Breast epithelium (tissue), 4 donors: ENCODE measurements at regions not wholly inside any gene's neighbourhood (a gene's known extent, or its start where the extent isn't known, plus 50 kb on each side); places are given as distances from the start of the nearest gene placed in this dataset.

Experiments used
- DNase-seq, 2 donors: peaks; one replicate each; pipeline ENCODE4 v3.0.0-alpha.2; 2019; ENCODE audit warnings: low spot score in 2 of 2
- H3K27ac ChIP-seq, 2 donors: fragments of 200-600 bp; sonication (generic) in 1 of 2; one replicate each; pipeline ENCODE4 v1.5.1; 2016 to 2019; ENCODE audit warnings: mild to moderate bottlenecking in 1 of 2
- H3K27me3 ChIP-seq, 2 donors: fragments of 200-600 bp; sonication (generic) in 1 of 2; one replicate each; pipeline versions ENCODE4 v1.5.1 to v1.6.0; 2017 to 2019; ENCODE audit warnings: control low read depth in 1 of 2, mild to moderate bottlenecking in 1 of 2
- H3K36me3 ChIP-seq: fragments of 200-600 bp; one replicate; pipeline ENCODE4 v1.5.1; 2019
- H3K4me1 ChIP-seq, 2 donors: fragments of 200-600 bp; sonication (generic); one replicate each; pipeline ENCODE4 v1.5.1; 2016 to 2019; ENCODE audit warnings: control low read depth in 1 of 2
- H3K4me3 ChIP-seq, 3 donors: fragments of 200-600 bp; sonication (generic); 1 replicate in 2 of 3; 2 replicates in 1 of 3; pipeline ENCODE4 v1.5.1; 2016 to 2019; ENCODE audit warnings: mild to moderate bottlenecking in 3 of 3, moderate library complexity in 2 of 3
- H3K9me3 ChIP-seq, 2 donors: fragments of 200-600 bp; sonication (generic) in 1 of 2; one replicate each; pipeline ENCODE4 v1.5.1; 2016 to 2019; ENCODE audit warnings: control low read depth in 1 of 2
- POLR2A ChIP-seq: fragments of 450-650 bp; IDR thresholded peaks from one replicate; pipeline ENCODE4 v1.6.1; 2016; ENCODE audit warnings: antibody characterized with exemption, mild to moderate bottlenecking, moderate library complexity
- POLR2AphosphoS5 ChIP-seq, 3 donors: sonication (generic); formaldehyde crosslinking; IDR thresholded peaks; one replicate each; pipeline ENCODE4 v1.6.1; 2017; ENCODE audit warnings: antibody characterized with exemption in 3 of 3
- intact Hi-C: fragments of 100-400 bp; cut with DNase I; formaldehyde crosslinking; loops from one replicate; pipeline ENCODE4 v1.15.1; 2023; ENCODE audit warnings: low total_unique reads
- TF ChIP-seq, protein P1 (sequence below), 3 donors: fragments of 450-650 bp; IDR thresholded peaks; one replicate each; pipeline ENCODE4 v1.5.1; 2016 to 2017; ENCODE audit warnings: antibody characterized with exemption in 3 of 3, mild to moderate bottlenecking in 3 of 3, moderate library complexity in 3 of 3

DNA sequence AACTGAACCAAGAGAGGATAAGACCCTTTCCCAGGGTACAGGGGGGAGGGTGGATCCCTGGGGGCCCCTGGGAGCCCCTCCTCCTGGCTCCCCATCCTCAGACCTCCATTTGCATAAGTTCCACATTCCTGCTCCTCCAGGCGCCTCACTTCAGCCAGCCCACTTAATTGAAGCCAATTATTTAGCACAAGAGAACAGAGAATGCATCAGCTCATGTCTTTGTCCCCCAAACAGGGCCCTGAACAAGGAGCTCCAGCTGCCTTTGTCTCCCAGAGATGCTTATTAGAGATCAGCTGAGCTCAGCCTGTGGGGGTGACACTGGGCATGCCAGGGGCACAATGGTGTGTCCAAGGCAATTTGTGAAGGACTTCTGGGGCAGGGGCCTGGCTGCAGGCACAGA, 89.9 kb upstream of the PRDM11 start:
- Histone ChIP-seq H3K27me3 (no peaks in the 10 kb centered on the region), H3K4me1 (no peaks in the 10 kb centered on the region)
- intact Hi-C loops: no loop called here

DNA sequence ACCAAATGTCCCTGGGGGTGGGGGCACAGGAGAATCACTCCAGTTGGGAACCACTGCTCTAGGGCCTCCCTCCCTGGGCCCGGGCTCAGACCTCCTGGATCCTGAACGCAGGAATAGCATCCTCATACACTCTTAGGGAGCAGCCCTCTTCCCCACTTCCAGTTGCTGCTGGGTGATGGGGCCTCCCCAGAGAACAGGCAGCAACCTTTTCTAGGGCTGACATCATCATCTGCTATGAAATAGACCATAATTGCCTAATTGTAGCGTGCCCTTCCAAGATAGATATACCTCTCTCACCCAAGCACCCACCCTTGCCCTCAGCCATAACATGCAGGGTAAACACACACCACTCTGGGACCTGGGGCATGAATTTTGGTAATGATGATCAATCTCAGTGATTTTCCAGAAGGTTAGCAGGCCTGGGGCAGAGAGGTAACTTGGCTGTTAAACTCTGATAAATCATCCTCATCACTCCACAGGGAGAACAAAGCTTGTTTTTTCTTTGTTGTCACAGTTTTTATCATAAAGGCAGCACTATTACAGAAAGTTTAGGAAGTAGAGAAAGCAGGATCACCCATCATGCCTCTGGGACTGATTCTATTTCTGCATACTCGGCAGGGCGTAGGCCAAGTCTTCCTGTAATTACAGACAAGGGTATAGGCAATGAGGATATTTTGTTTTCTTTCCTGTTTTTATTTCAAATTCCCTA, 88.3 kb upstream of the PRDM11 start:
- no peak overlapping the region for H3K27ac ChIP-seq
- intact Hi-C loops: no loop called here
- no peak for DNase-seq
- H3K9me3 ChIP-seq: no peaks in the 10 kb centered on the region
- no peak overlapping the region for H3K4me3 ChIP-seq
- TF ChIP-seq, protein P1, sequence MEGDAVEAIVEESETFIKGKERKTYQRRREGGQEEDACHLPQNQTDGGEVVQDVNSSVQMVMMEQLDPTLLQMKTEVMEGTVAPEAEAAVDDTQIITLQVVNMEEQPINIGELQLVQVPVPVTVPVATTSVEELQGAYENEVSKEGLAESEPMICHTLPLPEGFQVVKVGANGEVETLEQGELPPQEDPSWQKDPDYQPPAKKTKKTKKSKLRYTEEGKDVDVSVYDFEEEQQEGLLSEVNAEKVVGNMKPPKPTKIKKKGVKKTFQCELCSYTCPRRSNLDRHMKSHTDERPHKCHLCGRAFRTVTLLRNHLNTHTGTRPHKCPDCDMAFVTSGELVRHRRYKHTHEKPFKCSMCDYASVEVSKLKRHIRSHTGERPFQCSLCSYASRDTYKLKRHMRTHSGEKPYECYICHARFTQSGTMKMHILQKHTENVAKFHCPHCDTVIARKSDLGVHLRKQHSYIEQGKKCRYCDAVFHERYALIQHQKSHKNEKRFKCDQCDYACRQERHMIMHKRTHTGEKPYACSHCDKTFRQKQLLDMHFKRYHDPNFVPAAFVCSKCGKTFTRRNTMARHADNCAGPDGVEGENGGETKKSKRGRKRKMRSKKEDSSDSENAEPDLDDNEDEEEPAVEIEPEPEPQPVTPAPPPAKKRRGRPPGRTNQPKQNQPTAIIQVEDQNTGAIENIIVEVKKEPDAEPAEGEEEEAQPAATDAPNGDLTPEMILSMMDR (IDR thresholded peaks at IDR 0.05): no peak
- TF ChIP-seq POLR2AphosphoS5 (IDR thresholded peaks at IDR 0.05): no peak
- TF ChIP-seq POLR2A: no peak
- H3K27me3 ChIP-seq: no peaks in the 10 kb centered on the region
- H3K4me1 ChIP-seq: no peaks in the 10 kb centered on the region
- H3K36me3 ChIP-seq: no peaks in the 10 kb centered on the region

More for the DNA sequence above, 89.9 kb upstream of the PRDM11 start:
- Histone ChIP-seq H3K27ac (no peak overlapping the region), H3K9me3 (no peaks in the 10 kb centered on the region), H3K4me3 (no peak overlapping the region), H3K36me3 (no peaks in the 10 kb centered on the region)
- TF ChIP-seq POLR2A (no peak), POLR2AphosphoS5 (IDR thresholded peaks at IDR 0.05) (no peak)
- TF ChIP-seq, protein P1 (IDR thresholded peaks at IDR 0.05): no peak
- no peak for DNase-seq

DNA sequence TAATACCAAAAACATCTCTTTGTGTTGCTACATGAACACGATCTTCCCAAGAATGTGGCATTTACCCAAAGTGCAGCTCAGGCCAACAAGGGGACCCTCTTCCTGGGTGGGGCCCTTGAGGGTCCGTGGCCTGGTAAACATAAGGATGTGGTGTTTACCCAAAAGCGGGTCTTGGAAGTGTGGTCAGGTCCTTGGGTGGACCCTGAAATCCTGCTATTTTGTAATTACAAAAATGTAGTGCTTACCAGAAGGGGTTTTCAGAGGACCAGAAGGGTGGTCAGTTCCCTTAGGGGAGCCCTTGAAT, 87.8 kb upstream of the PRDM11 start:
- H3K27me3 ChIP-seq: no peaks in the 10 kb centered on the region
- H3K4me1 ChIP-seq: no peaks in the 10 kb centered on the region
- no peak overlapping the region for H3K4me3 ChIP-seq
- no peak for DNase-seq
- intact Hi-C loops: no loop called here
- H3K27ac ChIP-seq: no peak overlapping the region
- no peaks in the 10 kb centered on the region for H3K36me3 ChIP-seq
- TF ChIP-seq POLR2A: no peak
- TF ChIP-seq, protein P1 (IDR thresholded peaks at IDR 0.05): no peak
- no peak for TF ChIP-seq POLR2AphosphoS5 (IDR thresholded peaks at IDR 0.05)
- H3K9me3 ChIP-seq: peaks cover 0 to 4% of the 10 kb centered on the region in 2 donors

DNA sequence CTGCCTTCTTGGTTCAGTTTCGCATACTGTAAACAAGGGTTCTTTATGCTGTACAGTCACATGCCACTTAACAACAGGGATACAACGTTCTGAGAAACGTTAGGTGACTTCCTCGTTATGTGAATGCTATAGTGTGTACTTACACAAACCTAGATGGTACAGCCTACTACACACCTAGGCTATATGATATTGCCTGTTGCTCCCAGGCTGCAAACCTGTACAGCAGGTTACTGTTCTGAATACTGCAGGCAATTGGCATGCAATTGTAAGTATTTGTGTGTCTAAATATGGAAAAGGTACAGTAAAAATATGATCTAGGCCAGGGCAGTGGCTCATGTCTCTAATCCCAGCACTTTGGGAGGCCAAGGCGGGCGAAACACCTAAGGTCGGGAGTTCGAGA, 85.7 kb upstream of the PRDM11 start:
- no peaks in the 10 kb centered on the region for H3K4me1 ChIP-seq
- intact Hi-C loops: no loop called here

DNA sequence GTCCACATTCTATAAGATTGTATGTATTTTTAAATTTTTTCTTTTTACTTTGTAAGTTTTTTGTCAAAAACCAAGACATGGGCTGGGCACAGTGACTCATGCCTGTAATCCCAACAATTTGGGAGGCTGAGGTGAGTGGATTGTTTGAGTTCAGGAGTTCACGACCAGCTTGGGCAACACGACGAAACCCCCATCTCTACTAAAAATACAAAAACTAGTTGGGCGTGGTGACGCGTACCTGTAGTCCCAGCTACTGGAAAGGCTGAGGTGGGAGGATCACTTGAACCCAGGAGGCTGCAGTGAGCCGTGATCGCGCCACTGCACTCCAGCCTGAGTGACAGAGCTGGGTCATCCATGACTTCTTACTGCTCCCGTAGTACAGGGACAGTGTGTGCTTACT, 84.8 kb upstream of the PRDM11 start:
- Histone ChIP-seq H3K27ac (no peak overlapping the region), H3K36me3 (no peaks in the 10 kb centered on the region), H3K27me3 (no peaks in the 10 kb centered on the region), H3K4me1 (no peaks in the 10 kb centered on the region), H3K9me3 (peaks cover 0 to 6% of the 10 kb centered on the region in 2 donors), H3K4me3 (no peak overlapping the region)
- intact Hi-C loops: no loop called here
- TF ChIP-seq, protein P1 (IDR thresholded peaks at IDR 0.05): no peak
- TF ChIP-seq POLR2A (no peak), POLR2AphosphoS5 (IDR thresholded peaks at IDR 0.05) (no peak)
- DNase-seq: no peak

More for the DNA sequence above, 85.7 kb upstream of the PRDM11 start:
- TF ChIP-seq, protein P1 (IDR thresholded peaks at IDR 0.05): no peak
- TF ChIP-seq POLR2A (no peak), POLR2AphosphoS5 (IDR thresholded peaks at IDR 0.05) (no peak)
- Histone ChIP-seq H3K27ac (no peak overlapping the region), H3K9me3 (peaks cover 0 to 6% of the 10 kb centered on the region in 2 donors), H3K4me3 (no peak overlapping the region), H3K36me3 (no peaks in the 10 kb centered on the region), H3K27me3 (no peaks in the 10 kb centered on the region)
- DNase-seq: no peak
